Glomerular endothelial cell (primary cell): ENCODE measurements at regions not wholly inside any gene's neighbourhood (a gene's known extent, or its start where the extent isn't known, plus 50 kb on each side); places are given as distances from the start of the nearest gene placed in this dataset.

ENCODE experiments used
- DNase-seq: peaks from one replicate; pipeline ENCODE4 v3.0.0-alpha.2; 2011; ENCODE audit warnings: low read depth, low spot score; ENCODE audit errors: extremely low read depth

DNA sequence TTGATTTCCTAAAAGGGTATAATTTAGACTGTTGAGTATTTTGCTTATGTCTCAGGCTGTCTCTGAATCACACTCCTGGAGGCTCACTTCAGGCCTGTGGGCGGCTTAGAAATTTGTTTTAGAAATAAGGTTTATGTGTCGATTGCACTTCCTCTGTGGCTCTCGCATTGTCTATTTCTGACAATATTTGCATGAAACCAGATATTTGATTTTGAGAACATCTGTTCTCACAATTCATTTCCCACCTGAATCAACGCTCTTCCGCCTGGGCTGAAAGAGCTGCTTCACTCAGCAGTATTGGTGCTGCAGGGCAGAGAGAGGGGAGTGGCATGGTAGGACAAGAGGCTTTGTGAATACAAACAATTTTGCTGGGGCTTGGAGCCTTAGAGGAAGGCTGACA, 262.0 kb downstream of the ADRA2A start:
- no peak for DNase-seq

- DNase-seq = no peak
Observed at GRCh38 chr10:111344804-111345203, 268.0 kb downstream of the ADRA2A start.

GRCh38 chr10:111347386-111348013, 270.7 kb downstream of the ADRA2A start:
- no peak for DNase-seq

- no peak for DNase-seq
Observed at GRCh38 chr10:111348076-111348475, 271.2 kb downstream of the ADRA2A start.

DNA sequence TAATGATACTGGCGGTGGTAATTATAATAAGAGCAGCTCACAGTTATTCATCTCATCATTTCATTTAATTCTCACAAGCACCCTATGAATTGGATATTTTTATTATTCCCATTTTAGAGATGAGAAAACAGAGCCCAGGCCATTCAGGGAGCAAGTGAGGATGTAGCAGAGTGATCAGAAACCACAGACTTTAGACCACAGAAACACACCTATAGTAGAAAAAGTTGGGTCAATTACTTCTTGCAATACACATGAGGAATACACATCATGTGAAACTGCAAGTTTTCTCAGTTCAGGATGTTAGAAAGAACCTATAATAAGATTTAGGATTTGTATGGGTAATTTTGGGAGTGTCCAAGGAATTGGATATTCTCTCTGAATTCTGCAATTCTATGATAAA, 278.0 kb downstream of the ADRA2A start:
- DNase-seq = no peak

- DNase-seq = no peak
Observed at GRCh38 chr10:111356571-111356970, 279.7 kb downstream of the ADRA2A start.

GRCh38 chr10:111357859-111358258, 281.0 kb downstream of the ADRA2A start:
- DNase-seq = no peak

DNA sequence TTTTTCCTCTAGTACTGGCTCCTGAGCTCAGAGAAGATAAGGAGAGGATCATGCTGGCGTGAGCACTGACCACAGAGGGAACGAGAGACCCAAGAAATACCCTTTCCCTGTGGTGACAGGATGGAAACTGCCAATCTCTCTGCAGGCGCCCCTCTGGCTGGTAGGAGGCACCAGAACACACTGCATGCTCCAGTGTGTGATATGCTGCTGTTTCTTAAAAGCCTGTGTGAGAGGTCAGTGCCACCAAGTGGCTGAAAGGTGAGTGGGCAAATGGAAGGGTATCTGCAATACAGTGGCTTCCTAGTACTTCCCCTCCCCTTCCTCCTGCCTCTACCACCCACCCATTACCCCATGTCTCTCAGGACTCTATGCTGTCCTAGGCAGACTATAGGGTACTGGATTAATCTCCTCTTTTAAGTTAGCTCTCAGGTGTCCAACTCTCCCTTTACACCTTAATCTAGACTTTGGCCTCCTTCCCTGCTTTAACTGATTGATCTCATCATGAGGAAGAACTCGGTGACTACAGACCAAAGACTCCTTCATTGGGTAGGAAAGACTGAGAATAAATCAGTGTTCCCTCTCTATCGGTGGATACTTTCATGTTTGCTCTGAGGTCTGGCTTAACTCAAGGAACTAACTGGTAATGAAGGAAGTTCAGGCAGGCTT, 283.6 kb downstream of the ADRA2A start:
- DNase-seq = no peak

GRCh38 chr10:111367531-111367930, 290.7 kb downstream of the ADRA2A start:
- DNase-seq = no peak

GRCh38 chr10:111370101-111370500, 293.3 kb downstream of the ADRA2A start:
- DNase-seq = no peak

GRCh38 chr10:111373696-111374095, 296.9 kb downstream of the ADRA2A start:
- no peak for DNase-seq

- DNase-seq = no peak
Observed at GRCh38 chr10:111379534-111380187, 302.8 kb downstream of the ADRA2A start.

- DNase-seq = no peak
Observed at GRCh38 chr10:111384556-111384955, 307.7 kb downstream of the ADRA2A start.

- no peak for DNase-seq
Observed at GRCh38 chr10:111390813-111391563, 314.2 kb downstream of the ADRA2A start.

DNA sequence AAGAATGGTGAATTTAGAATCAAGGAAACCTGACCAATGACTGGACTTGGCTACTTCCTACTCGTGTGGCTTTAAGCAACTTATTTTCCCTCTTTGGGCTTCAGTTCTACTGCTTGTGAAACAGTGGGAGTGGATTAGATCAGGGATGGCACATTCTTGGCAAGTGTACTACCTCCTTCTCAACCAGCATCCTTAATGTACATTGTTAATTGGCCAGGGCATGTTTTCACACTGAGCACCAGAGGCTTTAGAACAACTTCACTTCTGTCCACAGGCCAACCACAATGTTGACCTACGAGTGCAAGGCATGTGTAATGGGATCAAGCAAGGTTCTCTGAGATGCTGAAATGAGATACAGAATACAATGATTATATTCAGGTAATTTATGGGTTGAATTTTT, 315.3 kb downstream of the ADRA2A start:
- DNase-seq = no peak

DNA sequence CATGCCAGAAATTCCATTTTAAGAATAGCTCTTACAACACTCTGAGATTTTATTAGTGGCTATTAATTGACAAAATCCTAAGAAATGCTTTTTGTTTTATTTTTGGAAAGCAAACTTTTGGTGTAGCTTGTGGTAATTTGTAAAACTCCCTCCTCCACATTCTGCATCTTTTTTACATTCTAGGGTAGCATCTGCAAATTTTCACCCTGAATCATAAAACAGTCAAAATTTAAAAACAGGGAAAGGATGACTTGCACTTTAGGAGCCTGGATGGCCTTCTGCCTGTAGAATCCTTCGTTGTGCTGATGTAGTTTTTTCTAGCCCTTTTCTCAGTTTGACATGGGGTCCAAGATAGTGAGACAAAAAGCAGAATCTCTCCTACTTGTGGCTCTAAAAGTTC, 316.1 kb downstream of the ADRA2A start:
- no peak for DNase-seq

DNA sequence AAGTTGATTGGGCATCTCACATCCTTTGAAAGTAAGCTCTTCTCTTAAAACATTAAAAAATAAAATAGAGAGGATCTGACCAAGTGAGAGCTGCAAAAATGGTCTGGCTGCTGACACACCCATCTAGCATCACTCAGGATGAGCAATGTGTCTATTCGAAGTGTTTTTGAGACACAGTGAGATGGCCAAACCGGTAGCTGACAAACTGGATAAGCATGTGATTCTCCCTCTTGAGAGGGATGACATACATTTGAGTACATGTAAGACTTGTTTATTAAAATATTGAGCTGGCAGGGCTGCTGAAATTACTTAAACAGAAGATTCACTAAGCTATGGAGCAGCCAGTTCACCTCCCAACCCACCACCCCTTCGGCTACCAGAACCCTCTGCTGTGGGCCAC, 333.9 kb downstream of the ADRA2A start:
- no peak for DNase-seq

GRCh38 chr10:111425459-111425858, 348.6 kb downstream of the ADRA2A start:
- DNase-seq = no peak

GRCh38 chr10:111429288-111430028, 352.6 kb downstream of the ADRA2A start:
- DNase-seq = no peak

GRCh38 chr10:111430070-111430469, 353.2 kb downstream of the ADRA2A start:
- no peak for DNase-seq

- no peak for DNase-seq
Observed at GRCh38 chr10:111432588-111432987, 355.8 kb downstream of the ADRA2A start.
